Smooth muscle cell (in vitro differentiated cells): ENCODE measurements at regions not wholly inside any gene's neighbourhood (a gene's known extent, or its start where the extent isn't known, plus 50 kb on each side); places are given as distances from the start of the nearest gene placed in this dataset.
A peak's percentile ranks its signal among the peaks of the same experiment; 100 is the strongest.

ENCODE experiments used
- DNase-seq: peaks from one replicate; lab custom pipeline; 2025; ENCODE audit not compliant: unreplicated experiment; lab: John Stamatoyannopoulos, UW
- H2AFZ ChIP-seq: fragments of 200-600 bp; sonication (generic); 2 replicates; pipeline ENCODE4 v1.6.0; 2016; ENCODE audit warnings: antibody characterized with exemption, low read depth, mild to moderate bottlenecking
- H3F3A ChIP-seq: fragments of 200-600 bp; sonication (generic); 2 replicates; pipeline ENCODE4 v1.6.0; 2017; ENCODE audit warnings: antibody characterized with exemption, low read depth
- H3K27ac ChIP-seq: fragments of 200-600 bp; sonication (generic); 2 replicates; pipeline ENCODE4 v1.5.1; 2016; ENCODE audit warnings: low read depth, mild to moderate bottlenecking
- H3K27me3 ChIP-seq: fragments of 200-600 bp; sonication (generic); 2 replicates; pipeline ENCODE4 v1.6.1; 2016; ENCODE audit warnings: low read depth, mild to moderate bottlenecking
- H3K36me3 ChIP-seq: fragments of 200-600 bp; sonication (generic); 2 replicates; pipeline ENCODE4 v1.5.1; 2016; ENCODE audit warnings: low read depth
- H3K4me1 ChIP-seq: fragments of 200-600 bp; sonication (generic); 2 replicates; pipeline ENCODE4 v1.5.1; 2016; ENCODE audit warnings: low read depth
- H3K4me2 ChIP-seq: fragments of 200-600 bp; sonication (generic); 2 replicates; pipeline ENCODE4 v1.6.0; 2016; ENCODE audit warnings: mild to moderate bottlenecking
- H3K4me3 ChIP-seq: fragments of 200-600 bp; sonication (generic); 2 replicates; pipeline ENCODE4 v1.5.1; 2016; ENCODE audit warnings: mild to moderate bottlenecking
- H3K79me2 ChIP-seq: fragments of 200-600 bp; sonication (generic); 2 replicates; pipeline ENCODE4 v1.6.0; 2016; ENCODE audit warnings: low read depth, mild to moderate bottlenecking
- H3K9ac ChIP-seq: fragments of 200-600 bp; sonication (generic); 2 replicates; pipeline ENCODE4 v1.6.0; 2016; ENCODE audit warnings: low read depth
- H3K9me3 ChIP-seq: fragments of 200-600 bp; sonication (generic); replicated peaks from 2 replicates; pipeline ENCODE4 v1.5.1; 2016; ENCODE audit warnings: low read depth
- H4K20me1 ChIP-seq: fragments of 200-600 bp; sonication (generic); 2 replicates; pipeline ENCODE4 v1.6.0; 2016; ENCODE audit warnings: low read depth
- WGBS: methylation state at CpG from one replicate; pipeline ENCODE4 v1.1.7; 2016; ENCODE audit warnings: low lambda C conversion rate; 5-methylcytosine and 5-hydroxymethylcytosine counted together
- TF ChIP-seq, protein P1 (sequence below): fragments of 200-600 bp; sonication (generic); IDR thresholded peaks from 2 replicates; pipeline ENCODE4 v1.5.1; 2017; ENCODE audit warnings: borderline replicate concordance, mild to moderate bottlenecking, antibody characterized with exemption; ENCODE audit not compliant: insufficient read depth, poor library complexity, severe bottlenecking

GRCh38 chr6:41489120-41489851 lies 56.9 kb upstream of the FOXP4 start:
- H4K20me1 ChIP-seq, result no peaks in the 10 kb centered on the region
- peak overlapping the region; percentile 72 for H2AFZ ChIP-seq
- H3K27ac ChIP-seq, result peak overlapping the region; percentile 82
- no peaks in the 10 kb centered on the region for H3K79me2 ChIP-seq
- peak overlapping the region; percentile 78 for H3K4me2 ChIP-seq
- 44% methylated on average over 16 of the region's 16 CpGs for WGBS
- H3K9ac ChIP-seq, result peak overlapping the region; percentile 33
- no peak overlapping the region for H3K4me3 ChIP-seq
- no peaks in the 10 kb centered on the region for H3K9me3 ChIP-seq
- peaks cover 8% of the 10 kb centered on the region for H3F3A ChIP-seq
- H3K4me1 ChIP-seq, result peaks cover 29% of the 10 kb centered on the region
- peaks cover 6% of the 10 kb centered on the region for H3K27me3 ChIP-seq
- DNase-seq, result no peak
- TF ChIP-seq, protein P1, sequence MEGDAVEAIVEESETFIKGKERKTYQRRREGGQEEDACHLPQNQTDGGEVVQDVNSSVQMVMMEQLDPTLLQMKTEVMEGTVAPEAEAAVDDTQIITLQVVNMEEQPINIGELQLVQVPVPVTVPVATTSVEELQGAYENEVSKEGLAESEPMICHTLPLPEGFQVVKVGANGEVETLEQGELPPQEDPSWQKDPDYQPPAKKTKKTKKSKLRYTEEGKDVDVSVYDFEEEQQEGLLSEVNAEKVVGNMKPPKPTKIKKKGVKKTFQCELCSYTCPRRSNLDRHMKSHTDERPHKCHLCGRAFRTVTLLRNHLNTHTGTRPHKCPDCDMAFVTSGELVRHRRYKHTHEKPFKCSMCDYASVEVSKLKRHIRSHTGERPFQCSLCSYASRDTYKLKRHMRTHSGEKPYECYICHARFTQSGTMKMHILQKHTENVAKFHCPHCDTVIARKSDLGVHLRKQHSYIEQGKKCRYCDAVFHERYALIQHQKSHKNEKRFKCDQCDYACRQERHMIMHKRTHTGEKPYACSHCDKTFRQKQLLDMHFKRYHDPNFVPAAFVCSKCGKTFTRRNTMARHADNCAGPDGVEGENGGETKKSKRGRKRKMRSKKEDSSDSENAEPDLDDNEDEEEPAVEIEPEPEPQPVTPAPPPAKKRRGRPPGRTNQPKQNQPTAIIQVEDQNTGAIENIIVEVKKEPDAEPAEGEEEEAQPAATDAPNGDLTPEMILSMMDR, result no peak
- H3K36me3 ChIP-seq, result no peaks in the 10 kb centered on the region

GRCh38 chr6:41492261-41492891 lies 53.8 kb upstream of the FOXP4 start:
- H3F3A ChIP-seq, result peaks cover 8% of the 10 kb centered on the region
- no peak overlapping the region for H2AFZ ChIP-seq
- H3K79me2 ChIP-seq, result no peaks in the 10 kb centered on the region
- peaks cover 29% of the 10 kb centered on the region for H3K4me1 ChIP-seq
- peaks cover 6% of the 10 kb centered on the region for H3K27me3 ChIP-seq
- H3K4me2 ChIP-seq, result peak overlapping the region; percentile 53
- H3K4me3 ChIP-seq, result no peak overlapping the region
- H3K9me3 ChIP-seq, result no peaks in the 10 kb centered on the region
- no peaks in the 10 kb centered on the region for H4K20me1 ChIP-seq
- H3K9ac ChIP-seq, result no peak overlapping the region
- H3K27ac ChIP-seq, result no peak overlapping the region
- TF ChIP-seq, protein P1, result no peak
- WGBS, result 34% methylated on average over 16 of the region's 16 CpGs
- no peaks in the 10 kb centered on the region for H3K36me3 ChIP-seq
- DNase-seq, result no peak

DNA sequence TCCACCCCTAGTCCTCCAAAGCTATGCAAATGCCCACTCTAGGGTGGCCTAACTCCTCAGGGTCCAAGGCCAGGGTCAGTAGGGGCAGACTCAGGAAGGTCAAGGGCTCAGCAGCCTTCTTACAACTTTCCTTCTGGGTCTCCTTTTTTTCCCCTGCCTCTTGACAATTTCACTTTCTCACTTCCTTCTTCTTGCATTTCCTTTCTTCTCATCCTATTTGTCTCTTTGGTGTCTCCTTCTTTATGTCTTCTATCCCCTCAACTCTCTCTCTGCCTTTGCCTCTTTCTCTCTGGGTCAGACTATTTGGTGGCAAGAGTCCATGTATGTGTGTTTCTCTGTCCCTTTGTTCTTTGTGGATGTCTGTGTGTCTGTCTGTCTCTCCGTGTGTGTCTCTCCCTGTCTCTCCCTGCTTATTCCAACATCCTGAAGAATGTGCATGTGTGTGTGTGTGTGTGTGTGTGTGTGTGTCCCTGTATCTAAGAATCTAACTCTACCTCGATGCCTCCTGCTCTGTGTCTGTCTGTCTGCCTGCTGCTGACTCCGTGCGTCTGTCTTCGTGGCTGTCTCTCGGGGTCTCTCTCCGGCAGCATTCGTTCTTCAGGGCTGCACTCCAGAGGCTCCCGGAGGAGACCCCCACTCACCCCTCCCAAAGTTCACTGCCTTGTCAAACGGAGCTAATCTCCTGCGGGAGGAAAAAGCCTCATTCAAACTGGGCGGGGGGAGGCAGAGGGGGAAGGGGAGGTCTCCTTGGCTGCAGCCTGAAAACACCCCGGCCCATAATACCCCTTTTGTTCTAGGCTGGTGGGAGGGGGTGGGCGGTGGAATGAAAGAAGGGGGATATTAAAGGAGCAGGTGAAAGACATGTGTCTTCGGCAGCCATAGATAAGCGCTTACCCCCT lies 51.7 kb upstream of the FOXP4 start:
- Histone ChIP-seq H3K36me3 (no peaks in the 10 kb centered on the region), H3K27ac (no peak overlapping the region), H3K9me3 (no peaks in the 10 kb centered on the region), H3K27me3 (peaks cover 6% of the 10 kb centered on the region), H4K20me1 (no peaks in the 10 kb centered on the region), H3K4me3 (no peak overlapping the region), H3F3A (peaks cover 6% of the 10 kb centered on the region), H3K4me1 (peaks cover 10% of the 10 kb centered on the region), H3K4me2 (no peak overlapping the region), H3K79me2 (no peaks in the 10 kb centered on the region), H2AFZ (no peak overlapping the region), H3K9ac (no peak overlapping the region)
- DNase-seq, result no peak
- TF ChIP-seq, protein P1, result no peak
- WGBS, result 48% methylated on average over 15 of the region's 16 CpGs
